HCT116 (cell line): ENCODE measurements at regions not wholly inside any gene's neighbourhood (a gene's known extent, or its start where the extent isn't known, plus 50 kb on each side); places are given as distances from the start of the nearest gene placed in this dataset.

ENCODE experiments used
- ATAC-seq: fragments of 200-7000 bp; cut with Tn5 transposase; 2 replicates; pipeline ENCODE4 v1.9.1; 2020; ENCODE audit warnings: mild to moderate bottlenecking, moderate library complexity
- BruUV-seq: library from RNA; stranded (reverse); fragments of 400-500 nt; replicated peaks from 2 replicates; lab custom pipeline; 2021; lab: Mats Ljungman, UMichigan
- CTCF ChIA-PET: fragments of 300-600 bp; sonication (Branson Sonifier 250); formaldehyde crosslinking; loops from one replicate; lab custom pipeline; 2021; ENCODE audit warnings: antibody characterized with exemption; lab: Charles Lee
- POLR2A ChIA-PET: fragments of 300-600, 350-600 bp; sonication (Branson Sonifier 250); formaldehyde crosslinking; loops from one replicate; lab custom pipeline; 2021; ENCODE audit warnings: antibody characterized with exemption; lab: Charles Lee
- RAD21 ChIA-PET, 2 experiments: fragments of 300-600 bp; sonication (Branson Sonifier 250); formaldehyde crosslinking; loops; one replicate each; lab custom pipeline; 2023; ENCODE audit warnings: low total read pairs in 2 of 2; ENCODE audit not compliant: uncharacterized antibody in 2 of 2, unreplicated experiment in 2 of 2, low non-redundant PET in 1 of 2; lab: Charles Lee
- DNase-seq: peaks from one replicate; pipeline ENCODE4 v3.0.0-alpha.2; 2010; ENCODE audit warnings: low read depth, low spot score
- H2AFZ ChIP-seq: fragments of 200-600 bp; shearing (Covaris generic), sonication (generic); 2 replicates; pipeline ENCODE4 v1.6.1; 2017; ENCODE audit warnings: low read depth, mixed run types, mixed read lengths, antibody characterized with exemption, low read length; ENCODE audit not compliant: poor library complexity, severe bottlenecking
- H3K27ac ChIP-seq: 2 replicates; pipeline ENCODE4 v1.5.1; 2012; ENCODE audit warnings: low read depth, low read length
- H3K27me3 ChIP-seq: fragments of 200-600 bp; sonication (generic); 2 replicates; pipeline ENCODE4 v1.6.1; 2016; ENCODE audit warnings: mixed run types, low read length, mixed read lengths; ENCODE audit not compliant: insufficient read depth
- H3K36me3 ChIP-seq, 2 experiments: fragments of 200-500 bp in 1 of 2; fragments of 200-600 bp in 1 of 2; sonication (Bioruptor generic) in 1 of 2; sonication (generic) in 1 of 2; 2 replicates each; pipeline versions ENCODE4 v1.5.1 to v1.6.1; 2014 to 2016; ENCODE audit warnings: low read length in 2 of 2, inconsistent platforms in 1 of 2, mixed read lengths in 1 of 2, mixed run types in 1 of 2; ENCODE audit not compliant: insufficient read depth in 2 of 2, control insufficient read depth in 1 of 2
- H3K4me1 ChIP-seq, 2 experiments: fragments of 200-600 bp in 1 of 2; sonication (generic) in 1 of 2; 2 replicates each; pipeline versions ENCODE4 v1.5.1 to v1.6.1; 2012 to 2017; ENCODE audit warnings: low read length in 2 of 2, inconsistent platforms in 1 of 2, mild to moderate bottlenecking in 1 of 2, mixed read lengths in 1 of 2, mixed run types in 1 of 2, moderate library complexity in 1 of 2; ENCODE audit not compliant: insufficient read depth in 2 of 2, control insufficient read depth in 1 of 2
- H3K4me2 ChIP-seq: fragments of 200-600 bp; sonication (generic); 2 replicates; pipeline ENCODE4 v1.6.1; 2017; ENCODE audit warnings: mixed run types, low read length, mixed read lengths
- H3K4me3 ChIP-seq, 2 experiments: fragments of 200-600 bp in 1 of 2; sonication (generic) in 1 of 2; replicated peaks in 1 of 2; 2 replicates each; pipeline ENCODE4 v1.5.1; 2011 to 2016; ENCODE audit warnings: low read length in 2 of 2, control low read depth in 1 of 2, low read depth in 1 of 2, mild to moderate bottlenecking in 1 of 2, mixed read lengths in 1 of 2, mixed run types in 1 of 2
- H3K79me2 ChIP-seq: fragments of 200-600 bp; sonication (generic); 2 replicates; pipeline ENCODE4 v1.6.1; 2017; ENCODE audit warnings: mild to moderate bottlenecking, mixed run types, low read length, moderate library complexity, mixed read lengths; ENCODE audit not compliant: insufficient read depth
- H3K9ac ChIP-seq: fragments of 200-600 bp; sonication (generic); 2 replicates; pipeline ENCODE4 v1.6.1; 2016; ENCODE audit warnings: low read length, mixed read lengths
- H3K9me2 ChIP-seq: fragments of 200-600 bp; sonication (generic), shearing (Covaris generic); 2 replicates; pipeline ENCODE4 v1.6.1; 2017; ENCODE audit warnings: mixed run types, mild to moderate bottlenecking, moderate library complexity; ENCODE audit not compliant: insufficient read depth
- H3K9me3 ChIP-seq, 2 experiments: fragments of 200-500 bp in 1 of 2; fragments of 200-600 bp in 1 of 2; sonication (Bioruptor generic) in 1 of 2; sonication (generic) in 1 of 2; 2 replicates each; pipeline ENCODE4 v1.6.1; 2014 to 2017; ENCODE audit warnings: low read length in 2 of 2, mixed read lengths in 2 of 2, inconsistent platforms in 1 of 2, low read depth in 1 of 2, mild to moderate bottlenecking in 1 of 2, mixed run types in 1 of 2, moderate library complexity in 1 of 2; ENCODE audit not compliant: control insufficient read depth in 1 of 2, insufficient read depth in 1 of 2
- H4K20me1 ChIP-seq: fragments of 200-600 bp; sonication (generic), shearing (Covaris generic); 2 replicates; pipeline ENCODE4 v1.6.1; 2017; ENCODE audit warnings: mixed run types, mild to moderate bottlenecking, moderate library complexity; ENCODE audit not compliant: insufficient read depth
- EGR1 ChIP-seq: IDR thresholded peaks from 2 replicates; pipeline ENCODE4 v1.6.1; 2012; ENCODE audit warnings: low read depth
- ELF1 ChIP-seq: IDR thresholded peaks from 2 replicates; pipeline ENCODE4 v1.6.1; 2012; ENCODE audit warnings: low read depth, borderline replicate concordance
- EZH2phosphoT487 ChIP-seq: fragments of 200-600 bp; IDR thresholded peaks from 2 replicates; pipeline ENCODE4 v1.6.1; 2018; ENCODE audit warnings: antibody characterized with exemption, borderline replicate concordance
- POLR2A ChIP-seq: IDR thresholded peaks from 2 replicates; pipeline ENCODE4 v1.7.0; 2011; ENCODE audit warnings: borderline replicate concordance; ENCODE audit not compliant: insufficient read depth, insufficient read length; ENCODE audit errors: extremely low read depth
- SIN3A ChIP-seq: IDR thresholded peaks from 2 replicates; pipeline ENCODE4 v1.6.1; 2012; ENCODE audit warnings: low read depth
- TCF7L2 ChIP-seq: IDR thresholded peaks from 2 replicates; pipeline ENCODE4 v1.7.0; 2011; ENCODE audit warnings: borderline replicate concordance, inconsistent platforms; ENCODE audit not compliant: insufficient read depth, insufficient read length; ENCODE audit errors: extremely low read depth
- ZNF274 ChIP-seq: fragments of 200-500 bp; sonication (Bioruptor generic); IDR thresholded peaks from 2 replicates; pipeline ENCODE4 v1.6.1; 2014; ENCODE audit warnings: mild to moderate bottlenecking, low read depth, low read length, inconsistent platforms
- intact Hi-C: fragments of 100-400 bp; cut with micrococcal nuclease; formaldehyde crosslinking; loops from 2 replicates; pipeline ENCODE4 v1.10.0; 2022
- TF ChIP-seq, protein P1 (sequence below): IDR thresholded peaks from 2 replicates; pipeline ENCODE4 v1.6.1; 2012
- TF ChIP-seq, protein P2 (sequence below): IDR thresholded peaks from 2 replicates; pipeline ENCODE4 v1.6.1; 2012

DNA sequence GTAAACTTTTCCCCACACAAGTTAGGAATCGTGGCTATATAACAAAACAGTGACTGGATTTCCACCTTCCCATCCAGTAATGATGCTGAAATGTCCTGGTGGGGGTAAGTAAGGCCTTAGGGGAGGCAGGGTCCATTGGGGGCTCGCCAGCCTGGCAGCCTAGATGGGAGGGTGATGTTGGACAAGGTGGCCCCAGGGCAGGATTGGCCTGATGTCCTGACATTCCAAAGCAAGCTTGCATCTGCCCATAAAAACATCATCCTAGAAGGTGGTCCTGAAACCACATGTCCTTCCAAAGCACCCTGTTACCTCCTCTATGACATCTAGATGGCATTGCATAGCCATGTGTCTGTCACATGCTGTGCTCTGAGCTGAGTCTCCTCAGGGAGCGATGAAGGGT, 54.1 kb upstream of the RAB6C start:
- RAD21 ChIA-PET = no interaction called here
- no peaks in the 10 kb centered on the region for H4K20me1 ChIP-seq
- H3K27ac ChIP-seq = no peak overlapping the region
- peaks cover 2 to 5% of the 10 kb centered on the region in 2 experiments; a peak in 1 of 4 replicates for H3K4me1 ChIP-seq
- H3K9me3 ChIP-seq = no peaks in the 10 kb centered on the region
- no peak overlapping the region for H3K4me3 ChIP-seq
- no peak overlapping the region for H3K9ac ChIP-seq
- no peaks in the 10 kb centered on the region for H3K79me2 ChIP-seq
- no peak overlapping the region for H2AFZ ChIP-seq
- POLR2A ChIA-PET = no interaction called here
- intact Hi-C loops = loop anchor here (10.0 kb wide), 2 partner anchors 1751 to 1861 kb away; no protein-coding TSS in a partner anchor
- TF ChIP-seq ZNF274 = no peak
- no peak for TF ChIP-seq SIN3A
- TF ChIP-seq, protein P1, sequence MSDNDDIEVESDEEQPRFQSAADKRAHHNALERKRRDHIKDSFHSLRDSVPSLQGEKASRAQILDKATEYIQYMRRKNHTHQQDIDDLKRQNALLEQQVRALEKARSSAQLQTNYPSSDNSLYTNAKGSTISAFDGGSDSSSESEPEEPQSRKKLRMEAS = no peak
- no peak for TF ChIP-seq POLR2A
- TF ChIP-seq ELF1 = no peak
- TF ChIP-seq TCF7L2 = no peak
- no peak for TF ChIP-seq EZH2phosphoT487
- TF ChIP-seq EGR1 = no peak
- ATAC-seq = no peak
- DNase-seq = no peak
- BruUV-seq = no TSS peak
- H3K4me2 ChIP-seq = no peak overlapping the region
- H3K27me3 ChIP-seq = peaks cover 10% of the 10 kb centered on the region; the same call in 1 of the 2 replicates
- H3K36me3 ChIP-seq = no peaks in the 10 kb centered on the region
- CTCF ChIA-PET = no interaction called here
- no peaks in the 10 kb centered on the region for H3K9me2 ChIP-seq

DNA sequence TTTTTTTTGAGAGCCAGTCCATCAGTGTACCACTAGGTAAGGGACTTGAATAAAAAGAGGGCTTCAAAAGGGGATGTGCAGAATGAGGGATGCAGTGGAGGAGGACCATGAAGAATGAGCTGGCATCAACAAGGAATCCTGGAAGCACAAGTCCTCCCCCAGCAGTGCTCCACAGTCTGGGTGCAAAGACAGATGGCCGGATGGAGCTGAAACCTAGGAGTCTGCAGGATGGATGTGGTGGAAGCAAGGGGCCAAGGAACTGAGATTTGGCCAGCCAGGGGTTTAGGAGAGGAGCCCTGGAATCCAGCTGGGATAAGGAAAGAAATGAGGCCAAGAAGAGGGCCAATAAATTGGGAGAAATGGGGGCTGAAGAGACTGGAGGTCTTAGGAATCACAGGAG, 51.8 kb upstream of the RAB6C start:
- H3K4me2 ChIP-seq = no peak overlapping the region
- H2AFZ ChIP-seq = no peak overlapping the region
- H3K27me3 ChIP-seq = peaks cover 10% of the 10 kb centered on the region; the same call in 1 of the 2 replicates
- H3K4me3 ChIP-seq = no peak overlapping the region
- ChIA-PET CTCF (no interaction called here), RAD21 (no interaction called here), POLR2A (no interaction called here)
- ATAC-seq (no peak), DNase-seq (no peak)
- H3K4me1 ChIP-seq = peaks cover 2 to 5% of the 10 kb centered on the region in 2 experiments; a peak in 1 of 4 replicates
- H3K79me2 ChIP-seq = no peaks in the 10 kb centered on the region
- H3K27ac ChIP-seq = no peak overlapping the region
- no peaks in the 10 kb centered on the region for H4K20me1 ChIP-seq
- no peaks in the 10 kb centered on the region for H3K9me2 ChIP-seq
- no peaks in the 10 kb centered on the region for H3K9me3 ChIP-seq
- BruUV-seq = no TSS peak
- intact Hi-C loops = loop anchor here (10.0 kb wide), 2 partner anchors 1753 to 1863 kb away; no protein-coding TSS in a partner anchor
- no peaks in the 10 kb centered on the region for H3K36me3 ChIP-seq
- no peak overlapping the region for H3K9ac ChIP-seq
- TF ChIP-seq, protein P2, sequence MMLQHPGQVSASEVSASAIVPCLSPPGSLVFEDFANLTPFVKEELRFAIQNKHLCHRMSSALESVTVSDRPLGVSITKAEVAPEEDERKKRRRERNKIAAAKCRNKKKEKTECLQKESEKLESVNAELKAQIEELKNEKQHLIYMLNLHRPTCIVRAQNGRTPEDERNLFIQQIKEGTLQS = no peak
- no peak for TF ChIP-seq TCF7L2
